GM12875 (cell line): ENCODE measurements at regions not wholly inside any gene's neighbourhood (a gene's known extent, or its start where the extent isn't known, plus 50 kb on each side); places are given as distances from the start of the nearest gene placed in this dataset.

Source experiments
- H3K4me3 ChIP-seq: one replicate; pipeline ENCODE4 v1.5.1; 2011; ENCODE audit warnings: low read depth, low read length, control low read depth
- TF ChIP-seq, protein P1 (sequence below): IDR thresholded peaks from 2 replicates; pipeline ENCODE4 v1.5.1; 2011; ENCODE audit warnings: low read depth, mild to moderate bottlenecking, control low read depth, inconsistent platforms, low read length, moderate library complexity, borderline replicate concordance; ENCODE audit not compliant: insufficient read depth

GRCh38 chr12:4025181-4026019 is 152.2 kb upstream of the PARP11 start:
- no peak overlapping the region for H3K4me3 ChIP-seq

GRCh38 chr12:4024701-4025100 is 151.5 kb upstream of the PARP11 start:
- no peak overlapping the region for H3K4me3 ChIP-seq
- TF ChIP-seq, protein P1, sequence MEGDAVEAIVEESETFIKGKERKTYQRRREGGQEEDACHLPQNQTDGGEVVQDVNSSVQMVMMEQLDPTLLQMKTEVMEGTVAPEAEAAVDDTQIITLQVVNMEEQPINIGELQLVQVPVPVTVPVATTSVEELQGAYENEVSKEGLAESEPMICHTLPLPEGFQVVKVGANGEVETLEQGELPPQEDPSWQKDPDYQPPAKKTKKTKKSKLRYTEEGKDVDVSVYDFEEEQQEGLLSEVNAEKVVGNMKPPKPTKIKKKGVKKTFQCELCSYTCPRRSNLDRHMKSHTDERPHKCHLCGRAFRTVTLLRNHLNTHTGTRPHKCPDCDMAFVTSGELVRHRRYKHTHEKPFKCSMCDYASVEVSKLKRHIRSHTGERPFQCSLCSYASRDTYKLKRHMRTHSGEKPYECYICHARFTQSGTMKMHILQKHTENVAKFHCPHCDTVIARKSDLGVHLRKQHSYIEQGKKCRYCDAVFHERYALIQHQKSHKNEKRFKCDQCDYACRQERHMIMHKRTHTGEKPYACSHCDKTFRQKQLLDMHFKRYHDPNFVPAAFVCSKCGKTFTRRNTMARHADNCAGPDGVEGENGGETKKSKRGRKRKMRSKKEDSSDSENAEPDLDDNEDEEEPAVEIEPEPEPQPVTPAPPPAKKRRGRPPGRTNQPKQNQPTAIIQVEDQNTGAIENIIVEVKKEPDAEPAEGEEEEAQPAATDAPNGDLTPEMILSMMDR, result no peak

More at GRCh38 chr12:4025181-4026019, 152.2 kb upstream of the PARP11 start:
- TF ChIP-seq, protein P1, result no peak

DNA sequence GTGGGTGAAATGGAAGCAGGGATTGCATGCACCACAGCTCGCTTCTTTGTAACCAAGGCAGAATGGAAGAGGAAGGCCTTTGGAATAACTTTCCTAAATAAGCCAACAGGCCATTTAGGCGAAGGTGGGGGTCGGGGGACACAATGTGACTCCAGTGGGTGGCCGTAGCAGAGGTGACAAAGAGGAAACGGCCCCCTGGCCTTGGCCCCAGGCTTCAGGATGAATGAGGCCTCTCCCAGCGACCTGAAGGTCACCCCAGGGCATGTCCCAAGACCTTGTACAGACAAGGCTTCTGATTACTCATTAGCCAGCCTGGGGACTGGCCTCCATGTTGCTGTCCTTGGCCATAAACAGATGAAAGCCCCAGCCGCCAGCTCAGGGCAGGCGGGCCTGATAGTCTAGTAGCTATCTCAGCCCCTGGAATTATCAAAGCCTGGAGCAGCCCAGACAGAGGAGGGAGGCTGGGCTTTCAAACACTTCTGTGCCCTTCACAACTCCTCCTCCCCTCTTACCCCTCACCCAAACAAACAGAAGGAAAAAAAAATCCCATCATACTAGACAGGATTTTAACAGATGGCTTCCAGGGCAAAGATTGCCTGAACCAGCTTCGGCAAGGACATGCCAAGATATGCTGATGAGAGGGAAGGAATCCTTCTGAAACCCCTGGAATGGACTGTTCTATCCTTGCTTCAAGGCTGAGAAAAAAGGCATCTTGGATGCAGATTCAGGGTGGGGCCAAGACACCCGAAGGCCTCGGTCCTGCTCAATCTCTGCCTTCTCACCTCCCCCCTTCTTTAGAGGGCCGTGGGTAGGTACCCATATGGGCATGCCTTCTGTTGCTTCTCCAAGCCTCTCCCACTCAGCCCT is 142.3 kb upstream of the PARP11 start:
- no peak overlapping the region for H3K4me3 ChIP-seq
- TF ChIP-seq, protein P1, result no peak

- TF ChIP-seq, protein P1, result no peak
Measured at GRCh38 chr12:4014858-4015224, 141.6 kb upstream of the PARP11 start.

GRCh38 chr12:4014444-4014843 is 141.2 kb upstream of the PARP11 start:
- TF ChIP-seq, protein P1, result no peak
- H3K4me3 ChIP-seq, result no peak overlapping the region

More at GRCh38 chr12:4014858-4015224, 141.6 kb upstream of the PARP11 start:
- H3K4me3 ChIP-seq, result no peak overlapping the region

DNA sequence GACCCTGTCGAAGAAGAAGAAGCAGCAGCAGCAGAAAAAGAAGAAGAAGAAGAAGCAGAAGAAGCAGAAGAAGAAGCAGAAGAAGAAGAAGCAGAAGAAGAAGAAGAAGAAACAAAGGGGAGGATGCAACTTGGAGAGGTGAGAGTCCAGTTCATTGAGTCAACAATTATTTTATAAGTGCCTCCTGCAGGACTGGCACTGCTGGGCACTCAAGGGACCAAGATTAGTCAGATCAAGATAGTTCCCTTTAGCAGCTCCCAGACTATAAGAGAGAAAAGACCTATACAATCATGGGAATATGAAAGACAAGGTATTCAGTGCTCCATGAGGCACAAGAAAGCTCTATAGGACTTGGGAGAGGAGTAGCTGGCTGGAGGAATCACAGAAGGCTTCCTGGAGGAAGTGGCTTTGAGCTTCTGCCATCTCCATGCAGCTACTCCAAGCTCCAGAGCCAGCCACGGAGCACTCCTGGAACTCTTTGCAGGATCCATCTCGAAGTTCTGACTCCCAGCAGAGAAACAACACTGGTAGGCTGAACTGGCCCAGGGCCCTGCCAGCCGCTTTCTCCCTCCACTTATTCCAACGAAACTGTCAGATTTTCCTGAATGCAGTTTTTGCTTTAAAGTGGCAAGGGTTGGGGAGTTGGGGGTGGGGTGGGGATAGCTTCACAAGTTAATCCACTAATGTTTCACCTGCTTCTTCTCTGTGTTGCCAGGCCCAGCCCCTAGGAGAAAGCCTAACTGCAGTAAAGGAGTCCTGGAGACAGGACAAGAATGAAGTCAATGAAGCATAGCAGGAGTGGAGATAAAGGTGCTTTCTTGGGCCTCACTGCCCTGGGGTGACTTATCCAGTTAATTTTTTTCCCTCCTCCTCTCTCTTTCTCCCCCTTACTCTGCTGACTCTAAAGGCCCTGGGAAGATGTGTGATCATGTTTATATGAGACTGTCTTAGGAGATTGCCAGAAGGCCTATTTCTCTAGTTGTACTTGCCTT is 140.1 kb upstream of the PARP11 start:
- TF ChIP-seq, protein P1, result no peak
- H3K4me3 ChIP-seq, result no peak overlapping the region
